B cell (primary cell): ENCODE measurements at regions not wholly inside any gene's neighbourhood (a gene's known extent, or its start where the extent isn't known, plus 50 kb on each side); places are given as distances from the start of the nearest gene placed in this dataset.

Experiments used
- ATAC-seq: fragments of 200-7000 bp; cut with Tn5 transposase; one replicate; pipeline ENCODE4 v1.10.0; 2021; ENCODE audit warnings: low read depth, mild to moderate bottlenecking, moderate number of reproducible peaks, moderate library complexity
- CTCF ChIA-PET: fragments of 350-600 bp; sonication (Branson Sonifier 250); formaldehyde crosslinking; loops from one replicate; lab custom pipeline; 2021; ENCODE audit warnings: antibody characterized with exemption, inconsistent platforms; lab: Charles Lee
- POLR2A ChIA-PET: fragments of 350-600 bp; sonication (Branson Sonifier 250); formaldehyde crosslinking; loops from one replicate; lab custom pipeline; 2021; ENCODE audit warnings: antibody characterized with exemption; lab: Charles Lee
- DNase-seq: peaks from one replicate; pipeline ENCODE4 v3.0.0; 2013
- H2AFZ ChIP-seq: 2 replicates; pipeline ENCODE4 v1.6.1; 2012; ENCODE audit warnings: mild to moderate bottlenecking, low read depth, low read length; ENCODE audit not compliant: insufficient read depth, poor library complexity, severe bottlenecking
- H3K27ac ChIP-seq, 2 donors: 1 replicate in 1 of 2; 2 replicates in 1 of 2; pipeline ENCODE4 v1.5.1; 2012 to 2013; ENCODE audit warnings: low read length in 2 of 2, mild to moderate bottlenecking in 2 of 2, moderate library complexity in 1 of 2
- H3K27me3 ChIP-seq, 4 experiments: fragments of 200-600 bp in 1 of 4; sonication (generic) in 1 of 4; replicated peaks in 1 of 4; 1 replicate in 2 of 4; 2 replicates in 2 of 4; pipeline versions ENCODE4 v1.6.1 to v1.7.0; 2013 to 2016; ENCODE audit warnings: low read length in 3 of 4, mild to moderate bottlenecking in 2 of 4, mixed read lengths in 1 of 4, moderate library complexity in 1 of 4; ENCODE audit not compliant: insufficient read depth in 4 of 4, control insufficient read depth in 3 of 4; ENCODE audit errors: control extremely low read depth in 1 of 4
- H3K36me3 ChIP-seq, 2 experiments: replicated peaks in 1 of 2; 1 replicate in 1 of 2; 2 replicates in 1 of 2; pipeline versions ENCODE4 v1.6.1 to v1.7.1; 2013; ENCODE audit warnings: low read length in 1 of 2; ENCODE audit not compliant: insufficient read depth in 2 of 2, control insufficient read depth in 1 of 2; ENCODE audit errors: control extremely low read depth in 1 of 2, extremely low read depth in 1 of 2
- H3K4me1 ChIP-seq, 2 donors: fragments of 200-600 bp in 1 of 2; sonication (generic) in 1 of 2; 1 replicate in 1 of 2; 2 replicates in 1 of 2; pipeline versions ENCODE4 v1.5.1 to v1.6.1; 2013 to 2017; ENCODE audit warnings: low read length in 2 of 2; ENCODE audit not compliant: control insufficient read depth in 2 of 2, insufficient read depth in 2 of 2
- H3K4me2 ChIP-seq: replicated peaks from 2 replicates; pipeline ENCODE3; 2012; ENCODE audit warnings: mild to moderate bottlenecking, low read depth, low read length; ENCODE audit not compliant: poor library complexity, severe bottlenecking
- H3K4me3 ChIP-seq, 5 experiments: fragments of 200-600 bp in 1 of 5; sonication (generic) in 1 of 5; 1 replicate in 3 of 5; 2 replicates in 2 of 5; pipeline versions ENCODE4 v1.5.1 to v1.7.0; 2011 to 2016; ENCODE audit warnings: low read length in 4 of 5, mild to moderate bottlenecking in 4 of 5, low read depth in 2 of 5, control low read depth in 1 of 5, moderate library complexity in 1 of 5; ENCODE audit not compliant: insufficient read depth in 1 of 5; ENCODE audit errors: control extremely low read depth in 1 of 5, extremely low read depth in 1 of 5
- H3K79me2 ChIP-seq: fragments of 200-600 bp; sonication (generic); one replicate; pipeline ENCODE4 v1.6.0; 2016; ENCODE audit warnings: low read length; ENCODE audit not compliant: control insufficient read depth, insufficient read depth
- H3K9ac ChIP-seq: fragments of 200-600 bp; sonication (generic); 2 replicates; pipeline ENCODE4 v1.6.1; 2017; ENCODE audit warnings: mild to moderate bottlenecking, low read length, moderate library complexity
- H3K9me3 ChIP-seq, 3 donors: one replicate each; pipeline versions ENCODE4 v1.6.1 to v1.7.1; 2013; ENCODE audit warnings: low read length in 2 of 3; ENCODE audit not compliant: control insufficient read depth in 2 of 3, insufficient read depth in 1 of 3; ENCODE audit errors: control extremely low read depth in 1 of 3
- H4K20me1 ChIP-seq: 2 replicates; pipeline ENCODE4 v1.6.0; 2012; ENCODE audit warnings: mild to moderate bottlenecking, low read length; ENCODE audit not compliant: insufficient read depth, control insufficient read depth, poor library complexity, severe bottlenecking
- H3K27ac Mint-ChIP-seq: one replicate; pipeline ENCODE4 v1.8.0; 2021; ENCODE audit warnings: mixed read lengths
- H3K27me3 Mint-ChIP-seq: one replicate; pipeline ENCODE4 v1.8.0; 2021; ENCODE audit warnings: mixed read lengths
- H3K4me1 Mint-ChIP-seq: one replicate; pipeline ENCODE4 v1.8.0; 2021; ENCODE audit warnings: mixed read lengths
- H3K4me3 Mint-ChIP-seq: one replicate; pipeline ENCODE4 v1.8.0; 2021; ENCODE audit warnings: mixed read lengths
- H3K9me3 Mint-ChIP-seq: one replicate; pipeline ENCODE4 v1.8.0; 2022; ENCODE audit warnings: mixed read lengths; ENCODE audit not compliant: insufficient read depth
- EZH2 ChIP-seq: IDR thresholded peaks from 2 replicates; pipeline ENCODE4 v1.6.1; 2012; ENCODE audit warnings: borderline replicate concordance, low read depth, mild to moderate bottlenecking, moderate library complexity, low read length; ENCODE audit not compliant: insufficient read depth, poor library complexity, severe bottlenecking
- WGBS: methylation state at CpG from one replicate; pipeline ENCODE4 v1.1.5; 2013; ENCODE audit warnings: missing lambda C conversion rate; ENCODE audit not compliant: insufficient coverage; 5-methylcytosine and 5-hydroxymethylcytosine counted together
- intact Hi-C: fragments of 100-400 bp; cut with micrococcal nuclease; formaldehyde crosslinking; loops from one replicate; pipeline ENCODE4 v1.10.0; 2022
- TF ChIP-seq, protein P1 (sequence below): fragments of 200-600 bp; IDR thresholded peaks from one replicate; pipeline ENCODE4 v1.8.0; 2022; ENCODE audit warnings: antibody characterized with exemption, mild to moderate bottlenecking

GRCh38 chr4:188971125-188971524, 831.9 kb downstream of the TRIML1 start:
- ATAC-seq (no peak), DNase-seq (no peak)
- H3K9me3 ChIP-seq = peaks cover 0 to 4% (median under 1%) of the 10 kb centered on the region in 3 donors
- H3K27ac Mint-ChIP-seq = no peak overlapping the region
- no peaks in the 10 kb centered on the region for H3K27me3 ChIP-seq
- no CpG with 5 or more reads among the region's 3 CpGs for WGBS
- no peaks in the 10 kb centered on the region for H3K9me3 Mint-ChIP-seq
- no peaks in the 10 kb centered on the region for H3K79me2 ChIP-seq
- no peak overlapping the region for H3K9ac ChIP-seq
- H3K4me2 ChIP-seq = no peak overlapping the region
- H4K20me1 ChIP-seq = no peaks in the 10 kb centered on the region
- H3K4me1 ChIP-seq = no peaks in the 10 kb centered on the region
- ChIA-PET POLR2A (no interaction called here), CTCF (no interaction called here)
- no peak for TF ChIP-seq EZH2
- TF ChIP-seq, protein P1, sequence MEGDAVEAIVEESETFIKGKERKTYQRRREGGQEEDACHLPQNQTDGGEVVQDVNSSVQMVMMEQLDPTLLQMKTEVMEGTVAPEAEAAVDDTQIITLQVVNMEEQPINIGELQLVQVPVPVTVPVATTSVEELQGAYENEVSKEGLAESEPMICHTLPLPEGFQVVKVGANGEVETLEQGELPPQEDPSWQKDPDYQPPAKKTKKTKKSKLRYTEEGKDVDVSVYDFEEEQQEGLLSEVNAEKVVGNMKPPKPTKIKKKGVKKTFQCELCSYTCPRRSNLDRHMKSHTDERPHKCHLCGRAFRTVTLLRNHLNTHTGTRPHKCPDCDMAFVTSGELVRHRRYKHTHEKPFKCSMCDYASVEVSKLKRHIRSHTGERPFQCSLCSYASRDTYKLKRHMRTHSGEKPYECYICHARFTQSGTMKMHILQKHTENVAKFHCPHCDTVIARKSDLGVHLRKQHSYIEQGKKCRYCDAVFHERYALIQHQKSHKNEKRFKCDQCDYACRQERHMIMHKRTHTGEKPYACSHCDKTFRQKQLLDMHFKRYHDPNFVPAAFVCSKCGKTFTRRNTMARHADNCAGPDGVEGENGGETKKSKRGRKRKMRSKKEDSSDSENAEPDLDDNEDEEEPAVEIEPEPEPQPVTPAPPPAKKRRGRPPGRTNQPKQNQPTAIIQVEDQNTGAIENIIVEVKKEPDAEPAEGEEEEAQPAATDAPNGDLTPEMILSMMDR = no peak
- H3K4me1 Mint-ChIP-seq = no peaks in the 10 kb centered on the region
- H3K27me3 Mint-ChIP-seq = no peaks in the 10 kb centered on the region
- no peak overlapping the region for H2AFZ ChIP-seq
- no peak overlapping the region for H3K27ac ChIP-seq
- intact Hi-C loops = no loop called here
- H3K4me3 ChIP-seq = no peak overlapping the region
- H3K36me3 ChIP-seq = no peaks in the 10 kb centered on the region
- H3K4me3 Mint-ChIP-seq = no peak overlapping the region

- ATAC-seq (no peak), DNase-seq (no peak)
- intact Hi-C loops = no loop called here
- Histone ChIP-seq H3K9me3 (no peaks in the 10 kb centered on the region), H3K36me3 (no peaks in the 10 kb centered on the region), H3K27ac (no peak overlapping the region), H3K79me2 (no peaks in the 10 kb centered on the region), H3K4me3 (no peak overlapping the region), H3K4me2 (no peak overlapping the region), H2AFZ (no peak overlapping the region), H4K20me1 (no peaks in the 10 kb centered on the region), H3K9ac (no peak overlapping the region), H3K4me1 (no peaks in the 10 kb centered on the region), H3K27me3 (no peaks in the 10 kb centered on the region)
- no peaks in the 10 kb centered on the region for H3K9me3 Mint-ChIP-seq
- H3K27me3 Mint-ChIP-seq = no peaks in the 10 kb centered on the region
- TF ChIP-seq, protein P1 = no peak
- TF ChIP-seq EZH2 = no peak
- POLR2A ChIA-PET = no interaction called here
- CTCF ChIA-PET = no interaction called here
- H3K4me1 Mint-ChIP-seq = no peaks in the 10 kb centered on the region
- H3K27ac Mint-ChIP-seq = no peak overlapping the region
- WGBS = 100% methylated on average over 5 of the region's 10 CpGs
- H3K4me3 Mint-ChIP-seq = no peak overlapping the region
These were observed 836.0 kb downstream of the TRIML1 start for GRCh38 chr4:188975271-188975670.
